MM.1S (cell line): ENCODE measurements at regions not wholly inside any gene's neighbourhood (a gene's known extent, or its start where the extent isn't known, plus 50 kb on each side); places are given as distances from the start of the nearest gene placed in this dataset.

Source experiments
- DNase-seq: peaks from one replicate; pipeline ENCODE4 v3.0.0-alpha.2; 2015
- H2AFZ ChIP-seq: fragments of 300-600 bp; sonication (generic); 2 replicates; pipeline ENCODE4 v1.6.0; 2016; ENCODE audit warnings: antibody characterized with exemption, low read length
- H3F3A ChIP-seq: fragments of 300-600 bp; sonication (generic); 2 replicates; pipeline ENCODE4 v1.6.1; 2016; ENCODE audit warnings: mild to moderate bottlenecking, antibody characterized with exemption, low read length, moderate library complexity, mixed read lengths; ENCODE audit not compliant: insufficient read depth
- H3K27ac ChIP-seq: fragments of 300-600 bp; sonication (generic); 2 replicates; pipeline ENCODE4 v1.5.1; 2016; ENCODE audit warnings: mild to moderate bottlenecking, low read length
- H3K27me3 ChIP-seq: fragments of 300-600 bp; sonication (generic); replicated peaks from 2 replicates; pipeline ENCODE4 v1.6.0; 2016; ENCODE audit warnings: low read length; ENCODE audit not compliant: insufficient read depth
- H3K36me3 ChIP-seq: fragments of 300-600 bp; sonication (generic); replicated peaks from 2 replicates; pipeline ENCODE4 v1.6.1; 2016; ENCODE audit warnings: mild to moderate bottlenecking, low read length, mixed read lengths; ENCODE audit not compliant: insufficient read depth
- H3K4me1 ChIP-seq: fragments of 300-600 bp; sonication (generic); 2 replicates; pipeline ENCODE4 v1.6.1; 2016; ENCODE audit warnings: low read length, mixed read lengths
- H3K4me2 ChIP-seq: fragments of 300-600 bp; sonication (generic); 2 replicates; pipeline ENCODE4 v1.6.0; 2016; ENCODE audit warnings: low read depth, low read length
- H3K4me3 ChIP-seq: fragments of 300-600 bp; sonication (generic); 2 replicates; pipeline ENCODE4 v1.5.1; 2016; ENCODE audit warnings: low read length, mixed read lengths
- H3K79me2 ChIP-seq: fragments of 300-600 bp; sonication (generic); 2 replicates; pipeline ENCODE4 v1.6.1; 2016; ENCODE audit warnings: mixed run types, low read length, mixed read lengths
- H3K9ac ChIP-seq: fragments of 300-600 bp; sonication (generic); 2 replicates; pipeline ENCODE4 v1.6.1; 2016; ENCODE audit warnings: low read length, mixed read lengths
- H3K9me2 ChIP-seq: fragments of 300-600 bp; sonication (generic); replicated peaks from 2 replicates; pipeline ENCODE4 v1.6.1; 2016; ENCODE audit warnings: mild to moderate bottlenecking, low read length, mixed read lengths; ENCODE audit not compliant: insufficient read depth
- H3K9me3 ChIP-seq: fragments of 300-600 bp; sonication (generic); replicated peaks from 2 replicates; pipeline ENCODE4 v1.6.1; 2016; ENCODE audit warnings: mild to moderate bottlenecking, low read length, mixed read lengths; ENCODE audit not compliant: insufficient read depth
- H4K20me1 ChIP-seq: fragments of 300-600 bp; sonication (generic); 2 replicates; pipeline ENCODE4 v1.6.1; 2016; ENCODE audit warnings: mild to moderate bottlenecking, low read length, moderate library complexity, mixed read lengths; ENCODE audit not compliant: insufficient read depth
- CTCF ChIP-seq: fragments of 300-600 bp; sonication (generic); IDR thresholded peaks from 2 replicates; pipeline ENCODE4 v1.5.1; 2016; ENCODE audit warnings: antibody characterized with exemption, low read length, mixed read lengths
- EZH2 ChIP-seq: fragments of 300-600 bp; sonication (generic); optimal IDR thresholded peaks from 2 replicates; pipeline ENCODE3; 2017; ENCODE audit warnings: low read depth, mild to moderate bottlenecking, antibody characterized with exemption, low read length, mixed read lengths
- EZH2phosphoT487 ChIP-seq: fragments of 300-600 bp; sonication (generic); IDR thresholded peaks from 2 replicates; pipeline ENCODE4 v1.6.1; 2018; ENCODE audit warnings: antibody characterized with exemption, low read length

- Histone ChIP-seq H3K27ac (no peak overlapping the region), H3K4me2 (no peak overlapping the region), H3K36me3 (no peaks in the 10 kb centered on the region), H3K9me2 (no peaks in the 10 kb centered on the region), H3F3A (no peaks in the 10 kb centered on the region), H3K4me3 (no peak overlapping the region), H3K9ac (no peak overlapping the region), H3K9me3 (no peaks in the 10 kb centered on the region), H2AFZ (no peak overlapping the region), H3K27me3 (no peaks in the 10 kb centered on the region), H3K4me1 (no peaks in the 10 kb centered on the region), H4K20me1 (no peaks in the 10 kb centered on the region), H3K79me2 (no peaks in the 10 kb centered on the region)
- DNase-seq = no peak
- TF ChIP-seq EZH2phosphoT487 (no peak), EZH2 (no peak), CTCF (no peak)
Measured at GRCh38 chr6:167571550-167571949, 246.7 kb downstream of the TTLL2 start.

GRCh38 chr6:167572106-167572505 lies 247.2 kb downstream of the TTLL2 start:
- no peaks in the 10 kb centered on the region for H3K36me3 ChIP-seq
- no peaks in the 10 kb centered on the region for H3K27me3 ChIP-seq
- no peak overlapping the region for H3K4me3 ChIP-seq
- no peak overlapping the region for H3K27ac ChIP-seq
- no peak for TF ChIP-seq CTCF
- no peak for TF ChIP-seq EZH2
- no peaks in the 10 kb centered on the region for H3K9me3 ChIP-seq
- no peak for DNase-seq
- no peak overlapping the region for H3K9ac ChIP-seq
- H2AFZ ChIP-seq = no peak overlapping the region
- no peaks in the 10 kb centered on the region for H3F3A ChIP-seq
- no peaks in the 10 kb centered on the region for H3K4me1 ChIP-seq
- no peaks in the 10 kb centered on the region for H3K9me2 ChIP-seq
- H3K4me2 ChIP-seq = no peak overlapping the region
- H3K79me2 ChIP-seq = no peaks in the 10 kb centered on the region
- H4K20me1 ChIP-seq = no peaks in the 10 kb centered on the region

- no peaks in the 10 kb centered on the region for H3K9me3 ChIP-seq
- H3K9me2 ChIP-seq = no peaks in the 10 kb centered on the region
- no peaks in the 10 kb centered on the region for H4K20me1 ChIP-seq
- H3K36me3 ChIP-seq = no peaks in the 10 kb centered on the region
- no peak overlapping the region for H3K27ac ChIP-seq
- no peak overlapping the region for H3K9ac ChIP-seq
- no peak overlapping the region for H3K4me2 ChIP-seq
- no peak for DNase-seq
- H3K4me3 ChIP-seq = no peak overlapping the region
- H3K27me3 ChIP-seq = no peaks in the 10 kb centered on the region
- no peaks in the 10 kb centered on the region for H3K4me1 ChIP-seq
- H3K79me2 ChIP-seq = no peaks in the 10 kb centered on the region
- no peaks in the 10 kb centered on the region for H3F3A ChIP-seq
- no peak overlapping the region for H2AFZ ChIP-seq
- no peak for TF ChIP-seq EZH2phosphoT487
Measured at GRCh38 chr6:167572841-167573271, 248.0 kb downstream of the TTLL2 start.

- no peak overlapping the region for H3K9ac ChIP-seq
- no peak for TF ChIP-seq EZH2phosphoT487
- no peak for TF ChIP-seq EZH2
- no peak for TF ChIP-seq CTCF
- H3K4me3 ChIP-seq = no peak overlapping the region
- no peaks in the 10 kb centered on the region for H4K20me1 ChIP-seq
- H3K4me2 ChIP-seq = no peak overlapping the region
- no peak overlapping the region for H2AFZ ChIP-seq
- no peaks in the 10 kb centered on the region for H3K36me3 ChIP-seq
- no peaks in the 10 kb centered on the region for H3K9me2 ChIP-seq
- peak; percentile 7 for DNase-seq
- H3K27me3 ChIP-seq = no peaks in the 10 kb centered on the region
- no peaks in the 10 kb centered on the region for H3K79me2 ChIP-seq
- no peaks in the 10 kb centered on the region for H3K4me1 ChIP-seq
- no peak overlapping the region for H3K27ac ChIP-seq
- H3F3A ChIP-seq = no peaks in the 10 kb centered on the region
- H3K9me3 ChIP-seq = no peaks in the 10 kb centered on the region
Measured at GRCh38 chr6:167573461-167574215, 248.8 kb downstream of the TTLL2 start.
